GM13976 (cell line): ENCODE measurements at regions not wholly inside any gene's neighbourhood (a gene's known extent, or its start where the extent isn't known, plus 50 kb on each side); places are given as distances from the start of the nearest gene placed in this dataset.

ENCODE experiments used
- DNase-seq: peaks from one replicate; pipeline ENCODE4 v3.0.0; 2012; ENCODE audit warnings: low spot score
- CTCF ChIP-seq: IDR thresholded peaks from 2 replicates; pipeline ENCODE4 v1.5.1; 2012; ENCODE audit warnings: borderline replicate concordance, mild to moderate bottlenecking; ENCODE audit not compliant: insufficient read depth; ENCODE audit errors: extremely low read depth, missing control alignments, control extremely low read depth
- in situ Hi-C: fragments of 300-500 bp; cut with MboI; formaldehyde crosslinking; loops from one replicate; pipeline ENCODE4 v1.12.0; 2022; ENCODE audit warnings: low sequenced_read_pairs, mixed read lengths, inconsistent platforms; ENCODE audit not compliant: unreplicated experiment

- no peak for DNase-seq
- in situ Hi-C loops, result no loop called here
- TF ChIP-seq CTCF, result no peak
These were observed 565.6 kb upstream of the AGTR1 start for GRCh38 chr3:148131990-148132638.

DNA sequence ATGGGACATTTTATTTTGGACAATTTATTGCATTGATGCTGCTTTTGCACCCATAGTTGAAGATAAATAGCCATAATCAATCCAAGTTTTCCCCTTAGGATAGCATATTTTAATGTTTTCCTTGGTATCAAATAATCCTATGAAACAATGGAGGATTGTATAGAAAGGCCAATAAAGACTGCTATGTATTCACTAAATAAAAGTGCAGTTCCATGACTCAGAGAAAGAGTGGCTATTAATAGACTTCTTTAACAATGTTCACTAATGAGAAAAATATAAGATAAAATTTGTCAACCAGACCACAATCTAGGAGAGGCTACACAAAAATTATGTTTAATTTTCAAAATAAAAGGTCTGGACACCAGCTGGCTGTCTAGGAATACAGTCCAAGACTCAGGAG, 560.9 kb upstream of the AGTR1 start:
- in situ Hi-C loops, result no loop called here
- DNase-seq, result no peak
- TF ChIP-seq CTCF, result no peak

GRCh38 chr3:148146241-148146640, 551.5 kb upstream of the AGTR1 start:
- TF ChIP-seq CTCF, result no peak
- in situ Hi-C loops, result no loop called here
- DNase-seq, result no peak

GRCh38 chr3:148146947-148147826, 550.5 kb upstream of the AGTR1 start:
- in situ Hi-C loops, result no loop called here
- DNase-seq, result no peak
- TF ChIP-seq CTCF, result no peak

- in situ Hi-C loops, result no loop called here
- no peak for TF ChIP-seq CTCF
- DNase-seq, result no peak
These were observed 549.8 kb upstream of the AGTR1 start for GRCh38 chr3:148147903-148148302.

GRCh38 chr3:148149556-148149955, 548.1 kb upstream of the AGTR1 start:
- no peak for DNase-seq
- in situ Hi-C loops, result no loop called here
- no peak for TF ChIP-seq CTCF
